SU-DHL-6 (cell line): ENCODE measurements at regions not wholly inside any gene's neighbourhood (a gene's known extent, or its start where the extent isn't known, plus 50 kb on each side); places are given as distances from the start of the nearest gene placed in this dataset.

Source experiments
- EZH2phosphoT487 ChIP-seq: fragments of 200-600 bp; sonication (generic), shearing (Covaris generic); conservative IDR thresholded peaks from 2 replicates; pipeline ENCODE4 v1.6.1; 2018; ENCODE audit warnings: mild to moderate bottlenecking, antibody characterized with exemption, low read length, moderate library complexity, mixed read lengths
- TF ChIP-seq, protein P1 (sequence below): fragments of 200-600 bp; sonication (generic); IDR thresholded peaks from one replicate; pipeline ENCODE4 v1.5.1; 2017; ENCODE audit warnings: antibody characterized with exemption, mild to moderate bottlenecking, low read length, moderate library complexity; ENCODE audit not compliant: insufficient read depth, poor library complexity, severe bottlenecking

- TF ChIP-seq, protein P1, sequence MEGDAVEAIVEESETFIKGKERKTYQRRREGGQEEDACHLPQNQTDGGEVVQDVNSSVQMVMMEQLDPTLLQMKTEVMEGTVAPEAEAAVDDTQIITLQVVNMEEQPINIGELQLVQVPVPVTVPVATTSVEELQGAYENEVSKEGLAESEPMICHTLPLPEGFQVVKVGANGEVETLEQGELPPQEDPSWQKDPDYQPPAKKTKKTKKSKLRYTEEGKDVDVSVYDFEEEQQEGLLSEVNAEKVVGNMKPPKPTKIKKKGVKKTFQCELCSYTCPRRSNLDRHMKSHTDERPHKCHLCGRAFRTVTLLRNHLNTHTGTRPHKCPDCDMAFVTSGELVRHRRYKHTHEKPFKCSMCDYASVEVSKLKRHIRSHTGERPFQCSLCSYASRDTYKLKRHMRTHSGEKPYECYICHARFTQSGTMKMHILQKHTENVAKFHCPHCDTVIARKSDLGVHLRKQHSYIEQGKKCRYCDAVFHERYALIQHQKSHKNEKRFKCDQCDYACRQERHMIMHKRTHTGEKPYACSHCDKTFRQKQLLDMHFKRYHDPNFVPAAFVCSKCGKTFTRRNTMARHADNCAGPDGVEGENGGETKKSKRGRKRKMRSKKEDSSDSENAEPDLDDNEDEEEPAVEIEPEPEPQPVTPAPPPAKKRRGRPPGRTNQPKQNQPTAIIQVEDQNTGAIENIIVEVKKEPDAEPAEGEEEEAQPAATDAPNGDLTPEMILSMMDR, result no peak
- no peak for TF ChIP-seq EZH2phosphoT487
Observed at GRCh38 chr21:15199414-15200383, 134.9 kb upstream of the NRIP1 start.
